Adrenal gland (tissue), 9 donors: ENCODE measurements at regions not wholly inside any gene's neighbourhood (a gene's known extent, or its start where the extent isn't known, plus 50 kb on each side); places are given as distances from the start of the nearest gene placed in this dataset.

Source experiments
- DNase-seq, 7 donors: peaks; one replicate each; pipeline ENCODE4 v3.0.0-alpha.2; 2019 to 2020
- H3K27ac ChIP-seq, 5 donors: fragments of 200-600 bp; sonication (generic) in 4 of 5; 1 replicate in 3 of 5; 2 replicates in 2 of 5; pipeline versions ENCODE4 v1.5.1 to v1.8.0; 2016 to 2020; ENCODE audit warnings: mild to moderate bottlenecking in 1 of 5
- H3K27me3 ChIP-seq: fragments of 200-600 bp; 2 replicates; pipeline ENCODE4 v1.8.0; 2021
- H3K36me3 ChIP-seq, 2 donors: fragments of 200-600 bp; replicated peaks in 1 of 2; 1 replicate in 1 of 2; 2 replicates in 1 of 2; pipeline versions ENCODE4 v1.5.1 to v1.8.0; 2018 to 2022
- H3K4me1 ChIP-seq, 2 donors: fragments of 200-600 bp; replicated peaks in 1 of 2; 1 replicate in 1 of 2; 2 replicates in 1 of 2; pipeline versions ENCODE4 v1.5.1 to v1.8.0; 2018 to 2021
- H3K4me3 ChIP-seq, 4 donors: fragments of 200-600 bp; sonication (generic) in 3 of 4; one replicate each; pipeline ENCODE4 v1.5.1; 2016 to 2018
- H3K9me3 ChIP-seq, 3 donors: fragments of 200-600 bp; sonication (generic) in 1 of 3; replicated peaks in 1 of 3; 1 replicate in 2 of 3; 2 replicates in 1 of 3; pipeline versions ENCODE4 v1.5.1 to v1.8.0; 2016 to 2021
- CTCF ChIP-seq, 6 experiments: fragments of 450-650 bp in 4 of 6; fragments of 200-600 bp in 2 of 6; sonication (generic) in 1 of 6; IDR thresholded peaks; 1 replicate in 5 of 6; 2 replicates in 1 of 6; pipeline versions ENCODE4 v1.5.1 to v1.8.0; 2016 to 2021; ENCODE audit warnings: antibody characterized with exemption in 6 of 6, mild to moderate bottlenecking in 2 of 6, moderate library complexity in 1 of 6
- POLR2A ChIP-seq, 2 donors: fragments of 450-650 bp; IDR thresholded peaks; one replicate each; pipeline ENCODE4 v1.6.1; 2017; ENCODE audit warnings: antibody characterized with exemption in 2 of 2, mild to moderate bottlenecking in 2 of 2, moderate library complexity in 1 of 2
- WGBS, 4 donors: extraction: QIAGEN DNeasy Blood & Tissue Kit in 2 of 4; methylation state at CpG; one replicate each; pipeline versions ENCODE4 v1.1.5 to v1.1.7; 2013 to 2017; 5-methylcytosine and 5-hydroxymethylcytosine counted together
- intact Hi-C, 2 donors: fragments of 100-400 bp; cut with DNase I; formaldehyde crosslinking; loops; one replicate each; pipeline versions ENCODE4 v1.14.1 to v1.15.0; 2022 to 2023
- donor health status: healthy with polysubstance abuse.
- donor health status: Bipolar disorder and iron deficiency.
- donor health status: DM: yes; HTN: yes; CAD: no.
- donor health status: DM: no; HTN: no; CAD: no.
- donor health status: DM: no; HTN: no; CAD: no.

GRCh38 chr5:86760661-86761060, 142.9 kb downstream of the COX7C start:
- TF ChIP-seq CTCF (IDR thresholded peaks at IDR 0.05) (no peak), POLR2A (IDR thresholded peaks at IDR 0.05) (no peak)
- WGBS, 4 donors: 48 to 63% (median 54%) methylated on average over 2 of the region's 2 CpGs
- H3K27me3 ChIP-seq: no peaks in the 10 kb centered on the region

GRCh38 chr5:86763929-86764328, 146.2 kb downstream of the COX7C start:
- no peaks in the 10 kb centered on the region for H3K4me1 ChIP-seq
- 77 to 83% (median 77%) methylated on average over 1 of the region's 1 CpG for WGBS, 4 donors
- intact Hi-C loops: no loop called here
- TF ChIP-seq CTCF (IDR thresholded peaks at IDR 0.05): no peak
- no peak for TF ChIP-seq POLR2A (IDR thresholded peaks at IDR 0.05)
- DNase-seq: no peak
- H3K36me3 ChIP-seq: no peaks in the 10 kb centered on the region
- H3K27me3 ChIP-seq: no peaks in the 10 kb centered on the region
- no peaks in the 10 kb centered on the region for H3K9me3 ChIP-seq
- no peak overlapping the region for H3K27ac ChIP-seq
- H3K4me3 ChIP-seq: no peak overlapping the region

More at GRCh38 chr5:86760661-86761060, 142.9 kb downstream of the COX7C start:
- H3K9me3 ChIP-seq: no peaks in the 10 kb centered on the region
- no peak overlapping the region for H3K27ac ChIP-seq
- H3K4me3 ChIP-seq: no peak overlapping the region
- no peaks in the 10 kb centered on the region for H3K36me3 ChIP-seq
- DNase-seq: no peak
- intact Hi-C loops: no loop called here
- no peaks in the 10 kb centered on the region for H3K4me1 ChIP-seq

GRCh38 chr5:86765778-86766502, 148.2 kb downstream of the COX7C start:
- Histone ChIP-seq H3K4me1 (no peaks in the 10 kb centered on the region), H3K36me3 (no peaks in the 10 kb centered on the region), H3K27me3 (no peaks in the 10 kb centered on the region), H3K9me3 (no peaks in the 10 kb centered on the region), H3K27ac (no peak overlapping the region), H3K4me3 (no peak overlapping the region)
- DNase-seq: no peak
- intact Hi-C loops: no loop called here
- WGBS, 4 donors: 47 to 70% (median 64%) methylated on average over 3 of the region's 3 CpGs
- TF ChIP-seq POLR2A (IDR thresholded peaks at IDR 0.05) (no peak), CTCF (IDR thresholded peaks at IDR 0.05) (no peak)

- H3K27me3 ChIP-seq: no peaks in the 10 kb centered on the region
- intact Hi-C loops: no loop called here
- no peak for TF ChIP-seq POLR2A (IDR thresholded peaks at IDR 0.05)
- TF ChIP-seq CTCF (IDR thresholded peaks at IDR 0.05): no peak
- H3K9me3 ChIP-seq: no peaks in the 10 kb centered on the region
- no peak overlapping the region for H3K27ac ChIP-seq
- H3K4me1 ChIP-seq: no peaks in the 10 kb centered on the region
- no peaks in the 10 kb centered on the region for H3K36me3 ChIP-seq
- 82 to 87% (median 86%) methylated on average over 2 of the region's 2 CpGs for WGBS, 4 donors
- DNase-seq: no peak
- H3K4me3 ChIP-seq: no peak overlapping the region
These were observed 151.0 kb downstream of the COX7C start for GRCh38 chr5:86768699-86769202.
